Panc1 (cell line): ENCODE measurements at regions not wholly inside any gene's neighbourhood (a gene's known extent, or its start where the extent isn't known, plus 50 kb on each side); places are given as distances from the start of the nearest gene placed in this dataset.

ENCODE experiments used
- ATAC-seq: fragments of 200-7000 bp; cut with Tn5 transposase; 2 replicates; pipeline ENCODE4 v1.9.1; 2020; ENCODE audit warnings: mild to moderate bottlenecking, moderate library complexity
- BruUV-seq: library from RNA; stranded (reverse); fragments of 400-500 nt; replicated peaks from 2 replicates; lab custom pipeline; 2021; lab: Mats Ljungman, UMichigan
- CTCF ChIA-PET: fragments of 300-600 bp; sonication (Branson Sonifier 250); formaldehyde crosslinking; loops from one replicate; lab custom pipeline; 2022; ENCODE audit warnings: antibody characterized with exemption; lab: Charles Lee
- POLR2A ChIA-PET: fragments of 300-600 bp; sonication (Branson Sonifier 250); formaldehyde crosslinking; loops from one replicate; lab custom pipeline; 2022; ENCODE audit warnings: antibody characterized with exemption; lab: Charles Lee
- DNase-seq: peaks from one replicate; pipeline ENCODE4 v3.0.0-alpha.2; 2010; ENCODE audit warnings: low read depth, low spot score
- H3K27ac ChIP-seq: 2 replicates; pipeline ENCODE4 v1.5.1; 2011; ENCODE audit warnings: mild to moderate bottlenecking, low read length, inconsistent platforms
- H3K27me3 ChIP-seq: fragments of 200-500 bp; sonication (Bioruptor generic); 2 replicates; pipeline ENCODE4 v1.6.0; 2014; ENCODE audit warnings: low read length, inconsistent platforms; ENCODE audit not compliant: control insufficient read depth, insufficient read depth
- H3K36me3 ChIP-seq: fragments of 200-500 bp; sonication (Bioruptor generic); 2 replicates; pipeline ENCODE4 v1.5.1; 2014; ENCODE audit warnings: inconsistent platforms, mild to moderate bottlenecking, low read length, moderate library complexity; ENCODE audit not compliant: control insufficient read depth, insufficient read depth
- H3K4me1 ChIP-seq: 2 replicates; pipeline ENCODE4 v1.5.1; 2011; ENCODE audit warnings: inconsistent platforms, mild to moderate bottlenecking, low read length, moderate library complexity; ENCODE audit not compliant: control insufficient read depth, insufficient read depth
- H3K4me3 ChIP-seq, 2 experiments: 2 replicates each; pipeline ENCODE4 v1.5.1; 2011 to 2012; ENCODE audit warnings: low read depth in 2 of 2, low read length in 2 of 2, mild to moderate bottlenecking in 2 of 2, inconsistent platforms in 1 of 2, moderate library complexity in 1 of 2
- H3K9me3 ChIP-seq: fragments of 200-500 bp; sonication (Bioruptor generic); 2 replicates; pipeline ENCODE4 v1.5.1; 2014; ENCODE audit warnings: low read depth, mild to moderate bottlenecking, inconsistent platforms, low read length, moderate library complexity; ENCODE audit not compliant: control insufficient read depth, insufficient read depth
- POLR2AphosphoS5 ChIP-seq: IDR thresholded peaks from 2 replicates; pipeline ENCODE4 v1.6.1; 2012; ENCODE audit warnings: mild to moderate bottlenecking, low read depth, low read length, moderate library complexity
- SIN3A ChIP-seq: IDR thresholded peaks from 2 replicates; pipeline ENCODE4 v1.6.1; 2012; ENCODE audit warnings: low read depth, mild to moderate bottlenecking, low read length, moderate library complexity, borderline replicate concordance; ENCODE audit not compliant: insufficient read depth
- TCF7L2 ChIP-seq: IDR thresholded peaks from 2 replicates; pipeline ENCODE4 v1.6.1; 2011; ENCODE audit warnings: mild to moderate bottlenecking, low read depth, low read length, inconsistent platforms
- in situ Hi-C: cut with HindIII; loops from 2 replicates; pipeline ENCODE4 v1.10.0; 2016; ENCODE audit warnings: low sequenced_read_pairs, low pct_unique_long_range_greater_than_20kb
- intact Hi-C: fragments of 100-400 bp; cut with micrococcal nuclease; formaldehyde crosslinking; loops from one replicate; pipeline ENCODE4 v1.10.0; 2022; ENCODE audit not compliant: unreplicated experiment
- TF ChIP-seq, protein P1 (sequence below): fragments of 450-650 bp; IDR thresholded peaks from 2 replicates; pipeline ENCODE4 v1.5.1; 2017; ENCODE audit warnings: mild to moderate bottlenecking
- TF ChIP-seq, protein P2 (sequence below), 2 experiments: IDR thresholded peaks; 2 replicates each; pipeline ENCODE4 v1.6.1; 2011 to 2012; ENCODE audit warnings: low read depth in 2 of 2, control low read depth in 1 of 2, low read length in 1 of 2, mild to moderate bottlenecking in 1 of 2, moderate library complexity in 1 of 2; ENCODE audit not compliant: insufficient read depth in 1 of 2

DNA sequence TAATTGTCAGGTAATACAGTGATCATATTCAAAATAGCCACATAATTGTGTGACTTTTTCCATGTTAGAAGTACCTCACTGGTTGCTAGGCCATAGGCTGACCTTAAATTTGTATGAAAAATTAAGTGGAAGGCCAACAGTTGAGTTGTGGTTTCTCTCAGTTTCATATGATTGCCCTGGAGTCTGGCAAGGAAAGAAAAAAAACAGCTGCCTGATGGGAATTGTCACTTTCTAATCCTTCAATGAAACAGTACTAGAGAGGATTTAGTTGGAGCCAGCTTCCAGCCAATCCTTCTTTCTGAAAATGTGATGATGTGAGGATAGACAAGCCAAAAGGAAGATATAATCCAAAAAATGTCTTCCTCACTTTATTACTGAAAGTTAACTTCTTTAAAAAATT lies 113.6 kb downstream of the ALX1 start:
- TF ChIP-seq SIN3A (no peak), POLR2AphosphoS5 (no peak), TCF7L2 (no peak)
- TF ChIP-seq, protein P1, sequence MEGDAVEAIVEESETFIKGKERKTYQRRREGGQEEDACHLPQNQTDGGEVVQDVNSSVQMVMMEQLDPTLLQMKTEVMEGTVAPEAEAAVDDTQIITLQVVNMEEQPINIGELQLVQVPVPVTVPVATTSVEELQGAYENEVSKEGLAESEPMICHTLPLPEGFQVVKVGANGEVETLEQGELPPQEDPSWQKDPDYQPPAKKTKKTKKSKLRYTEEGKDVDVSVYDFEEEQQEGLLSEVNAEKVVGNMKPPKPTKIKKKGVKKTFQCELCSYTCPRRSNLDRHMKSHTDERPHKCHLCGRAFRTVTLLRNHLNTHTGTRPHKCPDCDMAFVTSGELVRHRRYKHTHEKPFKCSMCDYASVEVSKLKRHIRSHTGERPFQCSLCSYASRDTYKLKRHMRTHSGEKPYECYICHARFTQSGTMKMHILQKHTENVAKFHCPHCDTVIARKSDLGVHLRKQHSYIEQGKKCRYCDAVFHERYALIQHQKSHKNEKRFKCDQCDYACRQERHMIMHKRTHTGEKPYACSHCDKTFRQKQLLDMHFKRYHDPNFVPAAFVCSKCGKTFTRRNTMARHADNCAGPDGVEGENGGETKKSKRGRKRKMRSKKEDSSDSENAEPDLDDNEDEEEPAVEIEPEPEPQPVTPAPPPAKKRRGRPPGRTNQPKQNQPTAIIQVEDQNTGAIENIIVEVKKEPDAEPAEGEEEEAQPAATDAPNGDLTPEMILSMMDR, result no peak
- TF ChIP-seq, protein P2, sequence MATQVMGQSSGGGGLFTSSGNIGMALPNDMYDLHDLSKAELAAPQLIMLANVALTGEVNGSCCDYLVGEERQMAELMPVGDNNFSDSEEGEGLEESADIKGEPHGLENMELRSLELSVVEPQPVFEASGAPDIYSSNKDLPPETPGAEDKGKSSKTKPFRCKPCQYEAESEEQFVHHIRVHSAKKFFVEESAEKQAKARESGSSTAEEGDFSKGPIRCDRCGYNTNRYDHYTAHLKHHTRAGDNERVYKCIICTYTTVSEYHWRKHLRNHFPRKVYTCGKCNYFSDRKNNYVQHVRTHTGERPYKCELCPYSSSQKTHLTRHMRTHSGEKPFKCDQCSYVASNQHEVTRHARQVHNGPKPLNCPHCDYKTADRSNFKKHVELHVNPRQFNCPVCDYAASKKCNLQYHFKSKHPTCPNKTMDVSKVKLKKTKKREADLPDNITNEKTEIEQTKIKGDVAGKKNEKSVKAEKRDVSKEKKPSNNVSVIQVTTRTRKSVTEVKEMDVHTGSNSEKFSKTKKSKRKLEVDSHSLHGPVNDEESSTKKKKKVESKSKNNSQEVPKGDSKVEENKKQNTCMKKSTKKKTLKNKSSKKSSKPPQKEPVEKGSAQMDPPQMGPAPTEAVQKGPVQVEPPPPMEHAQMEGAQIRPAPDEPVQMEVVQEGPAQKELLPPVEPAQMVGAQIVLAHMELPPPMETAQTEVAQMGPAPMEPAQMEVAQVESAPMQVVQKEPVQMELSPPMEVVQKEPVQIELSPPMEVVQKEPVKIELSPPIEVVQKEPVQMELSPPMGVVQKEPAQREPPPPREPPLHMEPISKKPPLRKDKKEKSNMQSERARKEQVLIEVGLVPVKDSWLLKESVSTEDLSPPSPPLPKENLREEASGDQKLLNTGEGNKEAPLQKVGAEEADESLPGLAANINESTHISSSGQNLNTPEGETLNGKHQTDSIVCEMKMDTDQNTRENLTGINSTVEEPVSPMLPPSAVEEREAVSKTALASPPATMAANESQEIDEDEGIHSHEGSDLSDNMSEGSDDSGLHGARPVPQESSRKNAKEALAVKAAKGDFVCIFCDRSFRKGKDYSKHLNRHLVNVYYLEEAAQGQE (IDR thresholded peaks at IDR 0.05; ENCODE audit: insufficient read depth in 1 of 2, low read depth in 2 of 2, low read length in 1 of 2), result no peak
- DNase-seq (no peak), ATAC-seq (no peak)
- H3K9me3 ChIP-seq, result no peaks in the 10 kb centered on the region
- H3K27ac ChIP-seq, result no peak overlapping the region
- POLR2A ChIA-PET, result no interaction called here
- CTCF ChIA-PET, result no interaction called here
- no TSS peak for BruUV-seq
- in situ Hi-C loops, result no loop called here
- H3K36me3 ChIP-seq, result no peaks in the 10 kb centered on the region
- intact Hi-C loops, result no loop called here
- no peak overlapping the region for H3K4me3 ChIP-seq
- no peaks in the 10 kb centered on the region for H3K27me3 ChIP-seq
- H3K4me1 ChIP-seq, result no peaks in the 10 kb centered on the region

DNA sequence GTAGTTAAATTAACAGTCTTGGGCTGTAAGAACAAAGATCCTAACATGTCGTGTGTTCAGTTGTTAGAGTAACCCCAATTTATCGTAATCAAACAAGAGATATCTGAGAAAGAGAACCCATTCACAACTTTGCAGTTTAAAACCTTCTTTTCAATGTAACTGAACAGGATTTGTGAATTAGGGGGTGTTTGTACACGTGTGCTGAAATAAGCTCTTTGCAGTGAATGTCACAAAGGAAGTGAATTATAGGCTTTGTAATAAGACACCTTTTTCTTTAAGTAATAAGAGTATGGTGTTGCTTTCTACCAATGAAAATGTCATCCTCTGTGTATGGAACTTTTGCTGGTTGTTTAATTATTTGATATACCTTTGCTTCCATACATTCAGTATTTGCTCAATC lies 114.0 kb downstream of the ALX1 start:
- in situ Hi-C loops, result no loop called here
- H3K27ac ChIP-seq, result no peak overlapping the region
- no TSS peak for BruUV-seq
- no peaks in the 10 kb centered on the region for H3K27me3 ChIP-seq
- CTCF ChIA-PET, result no interaction called here
- POLR2A ChIA-PET, result no interaction called here
- H3K4me1 ChIP-seq, result no peaks in the 10 kb centered on the region
- no peak overlapping the region for H3K4me3 ChIP-seq
- H3K36me3 ChIP-seq, result no peaks in the 10 kb centered on the region
- ATAC-seq (no peak), DNase-seq (no peak)
- H3K9me3 ChIP-seq, result no peaks in the 10 kb centered on the region
- TF ChIP-seq, protein P2 (IDR thresholded peaks at IDR 0.05; ENCODE audit: insufficient read depth in 1 of 2, low read depth in 2 of 2, low read length in 1 of 2), result no peak
- TF ChIP-seq, protein P1, result no peak
- no peak for TF ChIP-seq TCF7L2
- no peak for TF ChIP-seq POLR2AphosphoS5
- no peak for TF ChIP-seq SIN3A
- intact Hi-C loops, result no loop called here
